ENCODE measurements at regions not wholly inside any gene's neighbourhood (a gene's known extent, or its start where the extent isn't known, plus 50 kb on each side); places are given as distances from the start of the nearest gene placed in this dataset.

DNA sequence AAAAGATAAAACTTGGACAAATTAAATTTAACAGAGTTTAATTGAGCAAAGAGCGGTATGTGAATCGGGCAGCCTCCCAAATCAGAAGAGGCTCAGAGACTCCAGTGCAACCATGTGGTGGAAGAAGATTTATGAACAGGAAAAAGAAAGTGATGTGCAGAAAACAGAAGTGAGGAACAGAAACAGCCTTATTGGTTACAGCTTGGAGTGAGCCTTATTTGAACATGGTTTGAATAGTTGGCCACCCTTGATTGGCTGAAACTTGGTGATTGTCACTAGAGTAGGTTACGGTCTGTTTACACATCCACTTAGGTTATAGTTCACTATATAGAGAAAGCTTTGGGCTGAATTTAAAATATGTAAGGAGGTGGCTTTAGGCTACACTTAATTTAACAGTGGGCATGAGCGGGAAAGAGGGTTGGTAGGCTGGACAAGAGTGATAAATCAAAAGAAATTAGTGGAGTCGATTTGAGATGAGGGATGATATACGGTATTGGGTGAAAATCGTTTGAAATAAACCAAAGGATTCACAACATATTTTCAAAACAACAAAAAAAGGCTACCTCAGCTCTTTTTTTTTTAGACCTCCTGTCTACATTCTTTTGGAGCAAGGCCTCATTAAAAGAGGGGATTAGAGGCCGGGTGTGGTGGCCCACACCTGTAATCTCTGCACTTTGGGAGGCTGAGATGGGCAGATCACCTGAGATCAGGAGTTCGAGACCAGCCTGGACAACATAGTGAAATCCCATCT, 84.3 kb upstream of the PREP start:
- H3K27ac ChIP-seq (ENCODE audit: low read depth in 1 of 2, low read length in 2 of 2): no peak overlapping the region
- no peaks in the 10 kb centered on the region for H3K27me3 ChIP-seq (ENCODE audit: control insufficient read depth in 2 of 2, insufficient read depth in 2 of 2, low read length in 2 of 2)

DNA sequence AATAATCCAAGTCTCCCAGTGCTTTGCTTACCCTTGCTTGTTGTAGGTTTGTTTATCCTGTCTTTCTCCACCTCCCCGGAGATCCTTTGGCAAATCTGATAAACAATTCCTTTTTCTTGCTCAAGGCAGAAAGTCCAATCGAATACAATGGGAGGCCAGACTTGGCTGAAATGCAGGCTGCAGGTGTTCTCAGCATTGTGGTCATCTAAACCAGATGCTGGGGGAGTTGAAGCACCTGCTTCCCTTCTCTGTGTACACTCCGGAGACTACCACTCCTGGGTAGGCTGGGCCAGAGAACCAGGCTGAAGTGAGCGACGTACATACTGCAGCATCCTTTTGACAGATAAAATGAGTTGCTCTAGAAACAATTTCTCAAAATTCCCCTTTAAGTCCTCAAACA, 82.6 kb upstream of the PREP start:
- H3K36me3 ChIP-seq (replicated peaks in 1 of 2; ENCODE audit: control insufficient read depth in 1 of 2, insufficient read depth in 2 of 2, low read length in 2 of 2): no peaks in the 10 kb centered on the region
- H3K4me2 ChIP-seq (replicated peaks; ENCODE audit: extremely low read depth, low read length, poor library complexity, severe bottlenecking): no peak overlapping the region
- DNase-seq: no peak
- no peaks in the 10 kb centered on the region for H3K9me3 Mint-ChIP-seq
- H3K79me2 ChIP-seq (ENCODE audit: insufficient read depth, low read length): no peaks in the 10 kb centered on the region
- H3K4me1 ChIP-seq (ENCODE audit: control insufficient read depth in 1 of 2, insufficient read depth in 2 of 2, low read length in 2 of 2): peaks cover 22 to 28% of the 10 kb centered on the region in 2 donors
- H3K27me3 Mint-ChIP-seq (ENCODE audit: low read depth in 3 of 3): peaks cover 0 to 3% (median 2%) of the 10 kb centered on the region in 3 donors
- 78% methylated on average over 3 of the region's 5 CpGs for WGBS (ENCODE audit: insufficient coverage)
- H3K27ac ChIP-seq (ENCODE audit: low read depth in 1 of 2, low read length in 2 of 2): no peak overlapping the region
- no peak overlapping the region for H3K4me3 ChIP-seq (replicated peaks in 1 of 3; ENCODE audit: low read depth in 2 of 3, low read length in 3 of 3)
- H3K4me3 Mint-ChIP-seq: no peak overlapping the region
- H3K36me3 Mint-ChIP-seq: no peaks in the 10 kb centered on the region
- H2AFZ ChIP-seq (ENCODE audit: insufficient read depth, low read depth, low read length, poor library complexity, severe bottlenecking): no peak overlapping the region
- intact Hi-C loops (cut with micrococcal nuclease): loop anchor here (5.0 kb wide), 2 partner anchors 247 to 737 kb away; no protein-coding TSS in a partner anchor
- no peak overlapping the region for H3K9ac ChIP-seq (ENCODE audit: insufficient read depth, low read length, poor library complexity, severe bottlenecking)
- no peaks in the 10 kb centered on the region for H3K27me3 ChIP-seq (ENCODE audit: control insufficient read depth in 2 of 2, insufficient read depth in 2 of 2, low read length in 2 of 2)
- H3K9me3 ChIP-seq (replicated peaks in 1 of 2; ENCODE audit: control insufficient read depth in 1 of 2, insufficient read depth in 1 of 2, low read length in 2 of 2): no peaks in the 10 kb centered on the region
- TF ChIP-seq, protein P1, sequence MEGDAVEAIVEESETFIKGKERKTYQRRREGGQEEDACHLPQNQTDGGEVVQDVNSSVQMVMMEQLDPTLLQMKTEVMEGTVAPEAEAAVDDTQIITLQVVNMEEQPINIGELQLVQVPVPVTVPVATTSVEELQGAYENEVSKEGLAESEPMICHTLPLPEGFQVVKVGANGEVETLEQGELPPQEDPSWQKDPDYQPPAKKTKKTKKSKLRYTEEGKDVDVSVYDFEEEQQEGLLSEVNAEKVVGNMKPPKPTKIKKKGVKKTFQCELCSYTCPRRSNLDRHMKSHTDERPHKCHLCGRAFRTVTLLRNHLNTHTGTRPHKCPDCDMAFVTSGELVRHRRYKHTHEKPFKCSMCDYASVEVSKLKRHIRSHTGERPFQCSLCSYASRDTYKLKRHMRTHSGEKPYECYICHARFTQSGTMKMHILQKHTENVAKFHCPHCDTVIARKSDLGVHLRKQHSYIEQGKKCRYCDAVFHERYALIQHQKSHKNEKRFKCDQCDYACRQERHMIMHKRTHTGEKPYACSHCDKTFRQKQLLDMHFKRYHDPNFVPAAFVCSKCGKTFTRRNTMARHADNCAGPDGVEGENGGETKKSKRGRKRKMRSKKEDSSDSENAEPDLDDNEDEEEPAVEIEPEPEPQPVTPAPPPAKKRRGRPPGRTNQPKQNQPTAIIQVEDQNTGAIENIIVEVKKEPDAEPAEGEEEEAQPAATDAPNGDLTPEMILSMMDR (IDR thresholded peaks at IDR 0.05): no peak
- H3K27ac Mint-ChIP-seq: no peak overlapping the region
- peaks cover 43% of the 10 kb centered on the region for H3K4me1 Mint-ChIP-seq
- H4K20me1 ChIP-seq (ENCODE audit: insufficient read depth, low read length): no peaks in the 10 kb centered on the region

More for the DNA sequence above, 84.3 kb upstream of the PREP start:
- Histone ChIP-seq H3K9ac (ENCODE audit: insufficient read depth, low read length, poor library complexity, severe bottlenecking) (no peak overlapping the region), H3K79me2 (ENCODE audit: insufficient read depth, low read length) (no peaks in the 10 kb centered on the region), H2AFZ (ENCODE audit: insufficient read depth, low read depth, low read length, poor library complexity, severe bottlenecking) (no peak overlapping the region), H3K9me3 (replicated peaks in 1 of 2; ENCODE audit: control insufficient read depth in 1 of 2, insufficient read depth in 1 of 2, low read length in 2 of 2) (no peaks in the 10 kb centered on the region), H3K4me2 (replicated peaks; ENCODE audit: extremely low read depth, low read length, poor library complexity, severe bottlenecking) (no peak overlapping the region), H4K20me1 (ENCODE audit: insufficient read depth, low read length) (no peaks in the 10 kb centered on the region), H3K4me1 (ENCODE audit: control insufficient read depth in 1 of 2, insufficient read depth in 2 of 2, low read length in 2 of 2) (peaks cover 21 to 25% of the 10 kb centered on the region in 2 donors), H3K36me3 (replicated peaks in 1 of 2; ENCODE audit: control insufficient read depth in 1 of 2, insufficient read depth in 2 of 2, low read length in 2 of 2) (no peaks in the 10 kb centered on the region), H3K4me3 (replicated peaks in 1 of 3; ENCODE audit: low read depth in 2 of 3, low read length in 3 of 3) (no peak overlapping the region)
- H3K36me3 Mint-ChIP-seq: no peaks in the 10 kb centered on the region
- intact Hi-C loops (cut with micrococcal nuclease): loop anchor here (5.0 kb wide), 2 partner anchors 245 to 735 kb away; no protein-coding TSS in a partner anchor
- H3K4me1 Mint-ChIP-seq: peaks cover 39% of the 10 kb centered on the region
- no peaks in the 10 kb centered on the region for H3K9me3 Mint-ChIP-seq
- TF ChIP-seq, protein P1 (IDR thresholded peaks at IDR 0.05): no peak
- H3K4me3 Mint-ChIP-seq: no peak overlapping the region
- peak overlapping the region in 2 of 7 donors; percentile 8 to 16 for H3K27ac Mint-ChIP-seq
- 85% methylated on average over 3 of the region's 9 CpGs for WGBS (ENCODE audit: insufficient coverage)
- peaks cover 0 to 3% (median 0%) of the 10 kb centered on the region in 3 donors for H3K27me3 Mint-ChIP-seq (ENCODE audit: low read depth in 3 of 3)
- no peak for DNase-seq
